ENCODE measurements at regions not wholly inside any gene's neighbourhood (a gene's known extent, or its start where the extent isn't known, plus 50 kb on each side); places are given as distances from the start of the nearest gene placed in this dataset.

DNA sequence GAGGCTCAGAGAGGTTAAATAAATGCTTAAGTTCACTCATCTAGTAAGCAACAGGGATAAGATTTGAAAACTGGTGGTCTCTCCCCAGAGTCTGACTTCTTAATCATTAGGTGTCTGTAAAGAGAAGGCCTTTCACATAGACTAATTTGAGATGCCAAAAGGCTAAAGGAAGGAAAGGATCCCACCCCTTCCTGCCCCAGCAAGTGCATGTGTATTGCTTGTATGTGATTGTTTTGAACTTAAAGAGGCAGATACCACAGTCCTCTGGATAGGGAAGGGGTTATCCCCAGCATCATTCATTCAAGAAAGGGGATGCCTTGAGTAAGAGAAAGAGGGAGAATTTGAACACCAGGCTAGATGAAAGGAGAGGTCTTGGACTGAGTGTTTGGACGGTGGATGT lies 192.0 kb downstream of the OGFRL1 start:
- TF ChIP-seq SUZ12 (IDR thresholded peaks at IDR 0.05) (no peak), FOXM1 (IDR thresholded peaks at IDR 0.05; ENCODE audit: borderline replicate concordance) (no peak), SP1 (IDR thresholded peaks at IDR 0.05) (no peak), ELF4 (IDR thresholded peaks at IDR 0.05) (no peak), NFRKB (IDR thresholded peaks at IDR 0.05) (no peak), ARNT (IDR thresholded peaks at IDR 0.05) (no peak), FOXK2 (IDR thresholded peaks at IDR 0.05) (no peak), CTBP1 (IDR thresholded peaks at IDR 0.05; ENCODE audit: borderline replicate concordance) (no peak), ZNF384 (IDR thresholded peaks at IDR 0.05) (no peak), HDGF (IDR thresholded peaks at IDR 0.05; ENCODE audit: borderline replicate concordance) (no peak), LEF1 (IDR thresholded peaks at IDR 0.05; ENCODE audit: borderline replicate concordance) (no peak), FOXA1 (IDR thresholded peaks at IDR 0.05) (no peak), TARDBP (IDR thresholded peaks at IDR 0.05) (no peak)
- TF ChIP-seq, protein P1, sequence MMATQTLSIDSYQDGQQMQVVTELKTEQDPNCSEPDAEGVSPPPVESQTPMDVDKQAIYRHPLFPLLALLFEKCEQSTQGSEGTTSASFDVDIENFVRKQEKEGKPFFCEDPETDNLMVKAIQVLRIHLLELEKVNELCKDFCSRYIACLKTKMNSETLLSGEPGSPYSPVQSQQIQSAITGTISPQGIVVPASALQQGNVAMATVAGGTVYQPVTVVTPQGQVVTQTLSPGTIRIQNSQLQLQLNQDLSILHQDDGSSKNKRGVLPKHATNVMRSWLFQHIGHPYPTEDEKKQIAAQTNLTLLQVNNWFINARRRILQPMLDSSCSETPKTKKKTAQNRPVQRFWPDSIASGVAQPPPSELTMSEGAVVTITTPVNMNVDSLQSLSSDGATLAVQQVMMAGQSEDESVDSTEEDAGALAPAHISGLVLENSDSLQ (IDR thresholded peaks at IDR 0.05), result no peak
- CTCF ChIA-PET, result no interaction called here
- POLR2A ChIA-PET, result no interaction called here
- DNase-seq (ENCODE audit: extremely low spot score), result no peak

DNA sequence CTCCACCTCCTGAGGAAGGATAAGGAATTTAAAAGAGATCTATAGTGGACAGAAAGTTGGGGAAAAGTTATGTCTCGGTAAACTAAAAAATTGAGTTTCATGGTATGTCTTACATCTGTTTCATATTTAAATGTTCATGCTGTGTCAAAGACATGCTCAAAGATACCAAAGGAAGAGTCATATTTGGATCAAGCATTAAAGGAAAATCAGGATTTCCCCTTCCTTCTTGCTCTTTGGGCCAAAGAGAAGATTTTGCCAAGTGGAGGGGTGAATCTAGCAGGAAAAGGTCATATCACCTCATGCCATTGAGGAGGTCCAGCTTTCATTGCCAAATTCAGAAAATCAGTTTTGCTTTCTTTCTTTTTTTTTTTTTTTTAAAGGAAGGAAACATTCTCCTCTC lies 192.4 kb downstream of the OGFRL1 start:
- CTCF ChIA-PET, result no interaction called here
- POLR2A ChIA-PET, result no interaction called here
- no peak for DNase-seq (ENCODE audit: extremely low spot score)
- TF ChIP-seq HDGF (IDR thresholded peaks at IDR 0.05; ENCODE audit: borderline replicate concordance), result no peak
- no peak for TF ChIP-seq CTBP1 (IDR thresholded peaks at IDR 0.05; ENCODE audit: borderline replicate concordance)
- no peak for TF ChIP-seq ZNF384 (IDR thresholded peaks at IDR 0.05)
- TF ChIP-seq FOXM1 (IDR thresholded peaks at IDR 0.05; ENCODE audit: borderline replicate concordance), result no peak
- no peak for TF ChIP-seq L3MBTL2 (conservative IDR thresholded peaks at IDR 0.05)
- TF ChIP-seq BHLHE40 (IDR thresholded peaks at IDR 0.05; ENCODE audit: borderline replicate concordance), result no peak
- no peak for TF ChIP-seq FOXA1 (IDR thresholded peaks at IDR 0.05)

DNA sequence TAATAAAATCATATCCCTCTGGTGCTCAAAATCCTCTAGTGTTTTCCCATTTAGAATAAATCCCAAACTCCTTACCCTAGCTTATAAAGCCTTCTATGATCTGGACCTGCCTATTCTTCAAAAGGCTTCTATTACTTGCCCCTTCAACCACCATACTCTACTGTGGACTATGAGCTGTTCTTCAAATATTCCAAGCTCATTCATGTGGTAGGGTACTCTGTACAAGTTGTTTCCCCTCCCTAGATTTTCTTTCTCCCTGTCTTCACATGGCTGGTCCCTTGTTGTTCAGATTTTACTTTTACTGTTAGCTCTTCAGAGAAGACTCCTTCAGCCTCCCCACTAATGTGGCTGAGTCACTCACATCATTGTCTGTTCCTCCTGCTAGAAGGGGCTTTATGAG lies 193.2 kb downstream of the OGFRL1 start:
- no peak for DNase-seq (ENCODE audit: extremely low spot score)
- ChIA-PET POLR2A (no interaction called here), CTCF (no interaction called here)
- TF ChIP-seq, protein P1 (IDR thresholded peaks at IDR 0.05), result no peak
- TF ChIP-seq LEF1 (IDR thresholded peaks at IDR 0.05; ENCODE audit: borderline replicate concordance), result no peak
- TF ChIP-seq SUZ12 (IDR thresholded peaks at IDR 0.05), result no peak
- no peak for TF ChIP-seq HDGF (IDR thresholded peaks at IDR 0.05; ENCODE audit: borderline replicate concordance)
- no peak for TF ChIP-seq FOXA1 (IDR thresholded peaks at IDR 0.05)
- no peak for TF ChIP-seq ZNF384 (IDR thresholded peaks at IDR 0.05)
- no peak for TF ChIP-seq CTBP1 (IDR thresholded peaks at IDR 0.05; ENCODE audit: borderline replicate concordance)
- no peak for TF ChIP-seq ARNT (IDR thresholded peaks at IDR 0.05)
- no peak for TF ChIP-seq FOXK2 (IDR thresholded peaks at IDR 0.05)
- TF ChIP-seq NFRKB (IDR thresholded peaks at IDR 0.05), result no peak
- TF ChIP-seq BHLHE40 (IDR thresholded peaks at IDR 0.05; ENCODE audit: borderline replicate concordance), result no peak
- TF ChIP-seq TARDBP (IDR thresholded peaks at IDR 0.05), result no peak
- TF ChIP-seq ELF4 (IDR thresholded peaks at IDR 0.05), result no peak
- TF ChIP-seq L3MBTL2 (conservative IDR thresholded peaks at IDR 0.05), result no peak
- no peak for TF ChIP-seq FOXM1 (IDR thresholded peaks at IDR 0.05; ENCODE audit: borderline replicate concordance)
- TF ChIP-seq SP1 (IDR thresholded peaks at IDR 0.05), result no peak

DNA sequence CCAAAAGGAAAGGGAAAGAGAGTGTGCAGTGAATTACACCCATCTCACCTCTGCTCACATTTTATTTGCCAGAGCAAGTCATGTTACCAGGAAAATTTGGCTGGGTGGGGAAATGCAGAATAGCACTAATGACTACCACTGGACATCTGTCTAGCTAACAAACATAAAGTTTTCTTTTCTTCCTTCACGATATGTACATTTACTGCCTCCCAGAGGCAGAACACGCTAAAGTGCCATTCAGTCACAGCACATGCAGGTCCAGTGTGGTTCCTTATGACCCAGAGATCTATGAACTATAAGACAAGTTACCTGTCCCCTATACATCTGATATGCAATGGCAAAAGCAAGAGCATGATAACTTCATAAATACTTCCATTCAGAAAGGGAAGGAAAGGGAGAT lies 194.1 kb downstream of the OGFRL1 start:
- TF ChIP-seq FOXM1 (IDR thresholded peaks at IDR 0.05; ENCODE audit: borderline replicate concordance) (no peak), FOXK2 (IDR thresholded peaks at IDR 0.05) (no peak), BHLHE40 (IDR thresholded peaks at IDR 0.05; ENCODE audit: borderline replicate concordance) (no peak), NFRKB (IDR thresholded peaks at IDR 0.05) (no peak), LEF1 (IDR thresholded peaks at IDR 0.05; ENCODE audit: borderline replicate concordance) (no peak)
- ChIA-PET CTCF (interaction anchor here (1.6 kb wide), 1 partner anchor 98 kb away, joined by 6 read pairs; no protein-coding TSS in a partner anchor), POLR2A (no interaction called here)
- DNase-seq (ENCODE audit: extremely low spot score), result no peak

DNA sequence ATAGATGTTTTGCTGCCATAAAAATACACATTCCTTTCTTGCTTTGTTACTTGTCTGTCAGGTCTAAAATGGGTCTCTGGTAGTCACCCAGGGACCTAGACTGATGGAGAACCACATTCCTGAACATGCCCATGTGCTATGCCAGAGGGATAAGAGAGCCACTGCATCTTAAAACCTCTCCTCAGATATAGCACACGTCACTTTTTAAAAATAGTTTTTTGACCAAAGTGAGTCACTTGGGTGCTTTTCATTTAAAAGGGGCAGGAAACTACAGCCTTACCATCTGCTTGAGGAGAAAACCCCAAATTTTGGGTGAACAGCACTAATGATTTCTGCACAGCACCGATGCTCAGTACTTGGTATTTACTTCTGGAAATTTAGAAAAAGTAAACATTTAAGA lies 197.8 kb downstream of the OGFRL1 start:
- CTCF ChIA-PET, result no interaction called here
- no peak for TF ChIP-seq SUZ12 (IDR thresholded peaks at IDR 0.05)
- no peak for TF ChIP-seq SP1 (IDR thresholded peaks at IDR 0.05)
- TF ChIP-seq FOXM1 (IDR thresholded peaks at IDR 0.05; ENCODE audit: borderline replicate concordance), result no peak
- no peak for TF ChIP-seq NFRKB (IDR thresholded peaks at IDR 0.05)
- no peak for TF ChIP-seq HDGF (IDR thresholded peaks at IDR 0.05; ENCODE audit: borderline replicate concordance)
- TF ChIP-seq FOXA1 (IDR thresholded peaks at IDR 0.05), result no peak
- TF ChIP-seq TARDBP (IDR thresholded peaks at IDR 0.05), result no peak
- no peak for TF ChIP-seq ZNF384 (IDR thresholded peaks at IDR 0.05)
- no peak for TF ChIP-seq ARNT (IDR thresholded peaks at IDR 0.05)
- no peak for TF ChIP-seq LEF1 (IDR thresholded peaks at IDR 0.05; ENCODE audit: borderline replicate concordance)
- TF ChIP-seq CTBP1 (IDR thresholded peaks at IDR 0.05; ENCODE audit: borderline replicate concordance), result no peak
- TF ChIP-seq, protein P1 (IDR thresholded peaks at IDR 0.05), result no peak
- no peak for DNase-seq (ENCODE audit: extremely low spot score)
- POLR2A ChIA-PET, result no interaction called here

DNA sequence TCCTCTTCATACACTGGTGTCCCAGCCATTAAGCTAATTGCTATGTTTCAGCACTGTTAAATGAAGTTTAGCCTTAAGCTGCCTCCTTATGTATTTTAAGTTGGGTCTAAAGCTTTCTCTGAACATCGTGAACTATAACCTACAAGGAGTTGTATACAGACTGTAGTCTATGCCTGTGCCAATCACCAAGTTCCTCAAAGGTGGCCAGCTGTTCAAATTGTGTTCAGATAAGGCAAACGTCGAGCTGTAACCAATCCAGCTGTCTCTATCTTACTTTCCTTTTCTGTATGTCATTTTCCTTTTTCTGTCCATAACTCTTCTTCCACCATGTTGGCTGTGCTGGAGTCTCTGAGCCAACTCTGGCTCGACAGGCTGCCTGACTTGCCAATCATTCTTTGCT lies 199.6 kb downstream of the OGFRL1 start:
- DNase-seq (ENCODE audit: extremely low spot score), result no peak
- ChIA-PET CTCF (interaction anchor here (0.6 kb wide), 1 partner anchor 99 kb away, joined by 3 read pairs; no protein-coding TSS in a partner anchor), POLR2A (no interaction called here)
- no peak for TF ChIP-seq SUZ12 (IDR thresholded peaks at IDR 0.05)
- TF ChIP-seq BHLHE40 (IDR thresholded peaks at IDR 0.05; ENCODE audit: borderline replicate concordance), result no peak
- no peak for TF ChIP-seq TARDBP (IDR thresholded peaks at IDR 0.05)
- TF ChIP-seq LEF1 (IDR thresholded peaks at IDR 0.05; ENCODE audit: borderline replicate concordance), result no peak
- no peak for TF ChIP-seq L3MBTL2 (conservative IDR thresholded peaks at IDR 0.05)
- TF ChIP-seq FOXA1 (IDR thresholded peaks at IDR 0.05), result no peak
- TF ChIP-seq HDGF (IDR thresholded peaks at IDR 0.05; ENCODE audit: borderline replicate concordance), result no peak
- TF ChIP-seq NFRKB (IDR thresholded peaks at IDR 0.05), result no peak
- TF ChIP-seq ELF4 (IDR thresholded peaks at IDR 0.05), result no peak
- no peak for TF ChIP-seq CTBP1 (IDR thresholded peaks at IDR 0.05; ENCODE audit: borderline replicate concordance)
